Left colon (tissue), 2 donors: ENCODE measurements at regions not wholly inside any gene's neighbourhood (a gene's known extent, or its start where the extent isn't known, plus 50 kb on each side); places are given as distances from the start of the nearest gene placed in this dataset.
"Not testable (repeated sequence)": the region's sequence is repeated elsewhere in the genome, so short reads cannot be mapped to it uniquely, and the experiment has no call there.

ENCODE experiments used
- ATAC-seq: fragments of 200-7000 bp; cut with Tn5 transposase; one replicate; pipeline ENCODE4 v1.9.1; 2020; ENCODE audit warnings: mild to moderate bottlenecking, moderate library complexity
- DNase-seq, 2 donors: peaks; one replicate each; pipeline ENCODE4 v3.0.0-alpha.2; 2020
- intact Hi-C, 2 donors: fragments of 100-400 bp; cut with DNase I in 1 of 2; cut with micrococcal nuclease in 1 of 2; formaldehyde crosslinking; loops; one replicate each; pipeline versions ENCODE4 v1.11.2 to v1.14.0; 2022; cut with DNase I, micrococcal nuclease
- donor health status: DM: no; HTN: no; CAD: no.
- donor health status: DM: yes; HTN: yes; CAD: no.

- ATAC-seq (no peak), DNase-seq (no peak)
- intact Hi-C loops: no loop called here
Measured at GRCh38 chr7:54409917-54410316, 132.3 kb upstream of the VSTM2A start.

- no peak for ATAC-seq
- no peak for DNase-seq
- intact Hi-C loops: no loop called here
Measured at GRCh38 chr7:54416678-54417077, 125.5 kb upstream of the VSTM2A start.

GRCh38 chr7:54419209-54419608 lies 123.0 kb upstream of the VSTM2A start:
- no peak for ATAC-seq
- intact Hi-C loops: no loop called here
- no peak for DNase-seq

- DNase-seq (no peak), ATAC-seq (no peak)
- intact Hi-C loops: no loop called here
Measured at GRCh38 chr7:54426406-54426805, 115.8 kb upstream of the VSTM2A start.

GRCh38 chr7:54429111-54429510 lies 113.1 kb upstream of the VSTM2A start:
- no peak for DNase-seq
- ATAC-seq: no peak
- intact Hi-C loops: no loop called here

- intact Hi-C loops: no loop called here
- DNase-seq: no peak
- ATAC-seq: no peak
Measured at GRCh38 chr7:54439391-54439790, 102.8 kb upstream of the VSTM2A start.

GRCh38 chr7:54444046-54444686 lies 98.0 kb upstream of the VSTM2A start:
- DNase-seq, intact Hi-C loops, ATAC-seq: not testable (repeated sequence)

- intact Hi-C loops, DNase-seq, ATAC-seq: not testable (repeated sequence)
Measured at GRCh38 chr7:54453168-54453567, 89.0 kb upstream of the VSTM2A start.

- intact Hi-C loops, DNase-seq, ATAC-seq: not testable (repeated sequence)
Measured at GRCh38 chr7:54454700-54455099, 87.5 kb upstream of the VSTM2A start.

GRCh38 chr7:54465095-54465494 lies 77.1 kb upstream of the VSTM2A start:
- peak; percentile 89 for ATAC-seq
- DNase-seq: no peak
- intact Hi-C loops: no loop called here

GRCh38 chr7:54469740-54470139 lies 72.4 kb upstream of the VSTM2A start:
- ATAC-seq (no peak), DNase-seq (no peak)
- intact Hi-C loops: no loop called here

GRCh38 chr7:54476609-54477008 lies 65.6 kb upstream of the VSTM2A start:
- intact Hi-C loops: no loop called here

GRCh38 chr7:54477083-54477482 lies 65.1 kb upstream of the VSTM2A start:
- intact Hi-C loops: no loop called here
- DNase-seq: no peak
- ATAC-seq: no peak

More at GRCh38 chr7:54476609-54477008, 65.6 kb upstream of the VSTM2A start:
- ATAC-seq: no peak
- DNase-seq: no peak

GRCh38 chr7:54483523-54483922 lies 58.7 kb upstream of the VSTM2A start:
- no peak for ATAC-seq
- intact Hi-C loops: no loop called here
- no peak for DNase-seq

- DNase-seq: no peak
- no peak for ATAC-seq
- intact Hi-C loops: no loop called here
Measured at GRCh38 chr7:54485044-54485443, 57.1 kb upstream of the VSTM2A start.
